T-helper 2 cell (primary cell): ENCODE measurements at regions not wholly inside any gene's neighbourhood (a gene's known extent, or its start where the extent isn't known, plus 50 kb on each side); places are given as distances from the start of the nearest gene placed in this dataset.
"Not testable (repeated sequence)": the region's sequence is repeated elsewhere in the genome, so short reads cannot be mapped to it uniquely, and the experiment has no call there.

Experiments used
- DNase-seq, 5 experiments: peaks; one replicate each; pipeline versions ENCODE4 v3.0.0 to v3.0.0-alpha.2; 2012 to 2022

DNA sequence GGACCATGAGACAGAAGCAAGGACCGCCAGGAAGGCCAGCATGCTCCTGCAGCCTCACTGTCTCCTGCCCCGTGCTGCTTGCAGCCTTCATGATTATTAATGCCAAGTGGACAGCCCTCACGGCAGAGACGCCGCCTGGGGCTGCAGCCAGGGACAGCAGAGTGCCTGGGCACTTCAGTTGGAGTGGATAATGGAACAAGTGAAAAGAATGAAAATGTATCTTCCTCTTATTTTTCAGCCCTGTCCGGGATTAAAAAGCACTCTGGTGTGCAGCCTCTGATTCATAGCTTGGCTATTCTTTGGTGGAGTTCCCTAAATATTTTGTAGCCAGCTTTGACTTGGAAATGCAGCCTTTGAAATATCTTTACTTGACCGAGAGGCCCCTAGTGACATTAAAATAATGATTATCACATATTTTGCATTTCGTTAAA, 1404.2 kb downstream of the BRD1 start:
- no peak for DNase-seq

DNA sequence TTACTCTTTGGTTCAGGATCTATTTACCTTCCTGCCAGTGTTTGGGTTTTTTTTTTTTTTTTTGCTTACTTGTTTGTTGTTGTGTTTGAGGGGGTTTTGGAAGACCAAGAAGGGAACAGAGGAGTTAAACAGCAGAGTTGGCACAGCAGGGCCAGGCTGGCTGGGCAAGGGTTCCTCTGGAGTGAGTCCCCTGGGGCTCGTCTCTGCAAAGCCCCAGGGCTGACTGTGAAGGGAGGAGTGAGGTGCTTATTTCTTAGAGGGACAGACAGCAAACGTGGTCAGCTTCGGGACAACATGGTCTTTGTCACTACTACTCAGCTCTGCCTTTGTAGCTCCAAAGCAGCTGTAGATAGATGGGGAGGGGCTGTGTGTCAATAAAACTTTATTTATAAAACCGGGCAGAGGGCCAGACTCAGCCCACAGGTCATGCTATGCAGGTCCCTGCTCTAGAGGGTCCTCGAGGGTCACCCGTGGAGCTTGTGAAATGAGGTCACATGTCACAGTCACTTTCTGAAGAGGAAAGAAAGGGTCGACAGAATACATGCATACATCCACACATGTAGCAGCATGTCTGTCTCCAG, 1404.7 kb downstream of the BRD1 start:
- no peak for DNase-seq

DNA sequence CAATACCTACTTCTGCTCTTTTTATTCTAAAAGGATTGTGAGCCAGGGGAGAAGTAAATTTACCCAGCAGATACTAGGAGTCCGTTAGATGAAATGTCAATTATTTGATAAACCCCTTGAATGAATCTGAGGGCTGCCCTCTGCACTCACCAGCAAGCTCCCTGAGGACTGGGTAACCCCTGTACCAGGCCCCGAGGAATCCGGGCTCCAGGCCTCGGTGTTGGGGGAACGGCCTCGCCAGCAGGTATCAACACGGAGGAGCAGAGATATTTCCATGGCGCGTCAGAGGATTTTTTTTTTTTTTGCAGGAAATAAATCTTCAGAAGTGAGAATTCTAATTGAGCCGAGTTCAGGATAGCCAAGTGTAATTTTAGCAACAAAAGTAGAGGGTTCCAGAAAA, 1408.8 kb downstream of the BRD1 start:
- DNase-seq: no peak

DNA sequence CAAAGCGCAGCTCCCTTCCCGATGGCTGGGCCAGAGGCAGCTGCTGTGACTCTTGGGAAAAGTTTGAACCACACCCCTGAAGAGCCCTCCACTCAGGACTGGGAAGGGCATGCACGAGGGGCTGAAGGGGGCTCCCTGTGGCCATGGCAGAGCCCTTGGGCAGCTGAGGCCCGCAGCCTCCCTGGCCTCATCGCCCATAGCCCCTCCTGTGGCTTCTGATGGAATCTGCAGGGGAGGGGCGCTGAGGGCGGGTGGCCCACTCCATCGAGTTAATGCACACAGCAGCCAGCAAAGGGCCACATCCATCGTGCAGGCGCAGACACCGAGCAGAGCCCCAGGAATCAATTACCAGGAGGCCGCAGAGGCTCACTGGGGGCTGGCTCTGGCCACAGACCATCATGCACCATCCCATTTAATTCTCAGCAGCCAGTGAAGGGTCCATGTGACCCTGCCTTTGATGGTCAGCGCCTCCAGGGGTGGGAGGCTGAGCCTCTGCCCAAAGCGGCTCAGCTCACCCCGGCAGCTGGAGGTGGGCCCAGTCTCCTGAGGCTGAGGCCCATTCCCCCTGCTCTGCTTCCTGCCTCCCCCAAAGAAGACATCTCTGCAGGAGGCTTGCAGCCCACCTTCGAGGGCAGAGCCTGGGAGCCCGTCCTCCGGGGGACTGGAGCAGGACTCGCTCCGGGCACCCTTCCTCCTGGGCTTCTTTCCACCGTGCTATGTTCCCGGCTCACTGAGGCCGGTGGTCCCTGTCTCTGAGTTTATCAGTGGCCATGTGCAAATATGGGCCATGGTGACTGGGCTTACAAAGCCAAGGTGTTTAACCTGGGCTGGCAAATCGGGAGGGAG, 1410.2 kb downstream of the BRD1 start:
- DNase-seq: no peak

DNA sequence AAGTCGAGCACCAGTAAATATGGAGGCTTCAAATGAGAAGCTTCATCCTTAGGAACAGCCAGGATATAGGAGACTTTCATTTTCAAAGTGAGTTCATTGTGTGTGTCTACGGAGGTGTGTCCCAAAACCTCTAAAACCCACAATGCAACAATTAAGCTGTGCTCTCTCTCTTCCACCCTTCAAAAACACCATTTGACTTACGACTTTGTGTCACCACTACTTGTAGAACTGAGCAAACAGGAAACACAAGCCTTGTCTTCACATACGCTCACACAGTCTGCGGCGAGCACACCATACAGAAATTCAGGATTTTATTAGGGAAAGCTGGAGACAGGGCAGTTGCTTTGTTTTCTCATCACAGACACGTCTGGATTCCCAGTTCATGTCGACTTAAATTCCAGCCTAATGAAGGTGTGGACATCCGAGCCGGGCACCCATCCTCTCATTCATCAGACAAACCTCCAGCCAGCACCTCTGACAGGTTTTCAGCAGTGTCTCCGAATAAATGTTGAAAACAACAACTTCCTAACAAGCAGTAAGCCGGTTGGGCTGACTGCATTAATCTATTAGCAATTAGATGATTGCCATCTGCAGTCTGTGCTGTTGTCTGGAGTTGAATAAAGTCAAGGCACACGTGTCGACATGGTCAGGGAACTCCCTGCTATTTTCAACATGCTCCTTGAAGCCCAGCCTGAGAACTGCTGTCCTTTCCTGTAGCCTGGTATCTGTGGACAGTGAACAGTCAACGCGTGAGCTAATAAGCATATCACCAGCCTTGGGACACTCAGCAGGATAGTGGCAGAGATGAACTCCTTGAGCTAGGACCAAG, 1411.1 kb downstream of the BRD1 start:
- DNase-seq: no peak

DNA sequence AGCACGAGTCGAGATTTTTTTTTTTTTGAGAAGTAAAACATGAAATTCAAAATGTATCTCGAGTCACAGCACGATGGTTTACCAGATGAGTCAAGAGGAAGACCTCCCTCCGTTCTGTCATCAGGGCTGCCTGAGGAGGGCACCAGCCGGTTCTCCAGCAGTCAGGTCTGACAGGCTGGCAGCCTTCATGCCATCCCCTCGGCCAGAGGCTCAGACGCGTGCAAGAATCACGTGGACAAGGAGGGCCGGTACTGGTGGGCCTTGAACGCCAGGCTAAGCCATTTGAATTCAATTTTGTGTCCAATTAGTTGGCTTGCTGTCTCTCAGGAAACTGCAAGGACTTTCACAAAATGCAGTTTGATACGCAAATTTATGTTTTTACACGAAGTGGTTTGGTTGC, 1412.2 kb downstream of the BRD1 start:
- DNase-seq: no peak

DNA sequence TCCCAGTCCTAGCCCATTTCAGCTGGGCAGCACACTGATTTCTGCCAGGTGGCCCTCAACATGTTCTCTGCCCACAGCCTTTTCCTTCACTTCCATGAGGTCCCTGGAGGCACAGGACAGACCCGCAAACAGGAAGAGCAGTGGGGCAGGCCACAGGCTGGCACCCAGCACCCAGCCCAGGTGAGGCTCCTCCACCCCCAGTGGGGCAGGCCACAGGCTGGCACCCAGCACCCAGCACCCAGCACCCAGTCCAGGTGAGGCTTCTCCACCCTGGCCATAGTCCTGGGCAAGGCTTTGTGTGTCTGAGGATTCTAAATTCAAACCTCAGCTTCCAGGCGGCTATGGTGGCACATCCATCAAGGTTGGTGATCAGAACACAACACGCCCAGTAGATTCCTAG, 1413.0 kb downstream of the BRD1 start:
- DNase-seq: no peak

DNA sequence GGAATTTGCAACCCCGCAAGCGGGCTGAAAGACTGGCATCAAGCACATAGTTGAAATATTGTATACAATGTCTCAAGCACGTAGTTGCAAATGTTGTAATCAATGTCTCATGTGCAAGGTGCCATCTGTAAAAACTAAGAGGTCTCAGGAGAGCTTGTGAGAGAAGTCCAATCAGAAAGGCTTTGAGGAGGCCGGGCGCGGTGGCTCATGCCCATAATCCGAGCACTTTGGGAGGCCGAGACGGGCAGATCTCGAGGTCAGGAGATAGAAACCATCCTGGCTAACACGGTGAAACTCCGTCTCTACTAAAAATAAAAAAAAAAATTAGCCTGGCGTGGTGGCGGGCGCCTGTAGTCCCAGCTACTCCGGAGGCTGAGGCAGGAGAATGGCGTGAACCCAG, 1414.7 kb downstream of the BRD1 start:
- not testable (repeated sequence) for DNase-seq

DNA sequence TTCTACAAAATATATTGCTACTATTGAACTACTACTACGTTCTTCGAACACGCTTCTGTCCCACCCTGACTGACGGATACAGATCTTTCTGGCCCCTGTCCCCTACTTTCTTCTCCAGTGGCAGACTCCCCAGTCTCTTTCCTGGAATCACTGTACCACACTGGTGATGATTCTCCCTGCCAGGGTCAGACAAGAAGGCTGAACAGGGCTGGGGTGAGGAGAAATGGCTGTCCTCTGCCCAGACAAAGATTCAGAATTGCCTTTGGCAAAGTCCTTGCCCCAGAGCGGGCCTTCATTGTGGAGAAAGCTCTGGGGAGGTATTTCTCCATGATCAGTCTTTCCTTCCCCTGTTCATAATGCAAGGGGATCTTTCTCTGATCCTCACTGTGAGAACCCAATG, 1417.1 kb downstream of the BRD1 start:
- no peak for DNase-seq

DNA sequence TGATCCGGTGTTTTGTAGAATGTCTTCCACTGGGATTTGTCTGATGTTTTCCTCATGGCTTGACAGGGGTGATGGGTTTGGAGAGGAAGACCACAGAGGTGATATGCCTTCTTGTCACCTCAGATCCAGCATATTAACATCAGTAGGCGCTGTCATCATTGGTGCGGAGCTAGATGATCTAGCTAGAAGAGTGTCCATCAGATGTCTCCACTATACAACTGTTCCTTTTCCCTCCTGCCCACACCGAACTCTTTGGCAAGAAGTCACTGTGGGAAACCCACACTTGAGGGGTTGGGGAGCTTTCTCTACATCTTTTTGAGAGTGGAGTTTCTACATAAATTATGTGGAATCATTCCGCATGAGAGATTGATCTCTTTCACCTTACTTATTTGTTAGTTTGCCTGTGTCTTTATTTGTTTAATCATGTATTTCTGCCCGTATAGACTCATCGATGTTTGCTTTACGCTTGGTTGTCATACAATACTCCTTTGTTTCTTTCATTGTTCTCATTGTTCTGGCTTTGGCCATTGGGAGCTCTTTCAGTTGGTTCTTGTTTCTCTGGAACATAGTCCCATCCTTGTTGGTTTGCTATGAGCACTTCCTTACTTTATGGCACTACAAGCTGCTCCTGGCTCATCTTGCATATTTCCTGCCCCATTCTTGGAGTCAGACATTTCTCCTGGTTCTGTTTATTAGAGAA, 1420.3 kb downstream of the BRD1 start:
- no peak for DNase-seq

DNA sequence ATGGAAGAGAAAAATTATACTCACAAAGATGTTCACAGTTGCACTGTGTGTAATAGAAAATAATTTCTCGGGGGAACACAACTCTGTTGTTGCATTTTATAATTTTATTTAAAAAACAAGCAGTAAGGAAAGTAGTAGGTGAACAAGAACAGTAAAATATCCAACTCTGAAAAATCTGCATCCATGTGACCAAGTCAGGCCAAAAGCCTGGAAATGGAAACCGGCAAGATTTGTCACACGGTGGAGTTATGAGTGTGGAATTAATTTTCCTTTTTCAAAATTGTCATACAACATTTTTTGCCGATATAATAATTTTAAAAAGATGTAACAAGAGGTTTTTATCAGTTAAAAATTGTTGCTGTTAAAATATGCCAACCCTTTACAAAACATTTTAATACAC, 1421.5 kb downstream of the BRD1 start:
- no peak for DNase-seq

DNA sequence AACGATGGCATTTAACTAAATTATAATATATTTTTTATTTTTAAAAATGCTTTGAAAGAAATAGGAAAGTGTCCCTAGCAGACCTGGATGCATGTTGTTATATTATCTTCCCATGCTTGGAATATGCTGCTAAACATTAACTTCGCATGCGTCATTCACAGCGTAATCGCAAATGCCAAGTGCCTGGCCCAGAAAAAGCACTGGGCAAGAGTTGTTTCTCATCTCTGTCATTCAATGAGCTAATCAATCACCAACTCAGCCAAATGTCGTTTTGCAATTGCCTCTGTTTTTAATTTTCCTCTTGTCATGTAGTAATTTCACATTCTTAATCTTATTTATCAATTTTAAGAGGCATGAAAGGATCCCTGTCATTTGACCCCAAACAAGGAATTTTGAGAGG, 1421.9 kb downstream of the BRD1 start:
- no peak for DNase-seq

DNA sequence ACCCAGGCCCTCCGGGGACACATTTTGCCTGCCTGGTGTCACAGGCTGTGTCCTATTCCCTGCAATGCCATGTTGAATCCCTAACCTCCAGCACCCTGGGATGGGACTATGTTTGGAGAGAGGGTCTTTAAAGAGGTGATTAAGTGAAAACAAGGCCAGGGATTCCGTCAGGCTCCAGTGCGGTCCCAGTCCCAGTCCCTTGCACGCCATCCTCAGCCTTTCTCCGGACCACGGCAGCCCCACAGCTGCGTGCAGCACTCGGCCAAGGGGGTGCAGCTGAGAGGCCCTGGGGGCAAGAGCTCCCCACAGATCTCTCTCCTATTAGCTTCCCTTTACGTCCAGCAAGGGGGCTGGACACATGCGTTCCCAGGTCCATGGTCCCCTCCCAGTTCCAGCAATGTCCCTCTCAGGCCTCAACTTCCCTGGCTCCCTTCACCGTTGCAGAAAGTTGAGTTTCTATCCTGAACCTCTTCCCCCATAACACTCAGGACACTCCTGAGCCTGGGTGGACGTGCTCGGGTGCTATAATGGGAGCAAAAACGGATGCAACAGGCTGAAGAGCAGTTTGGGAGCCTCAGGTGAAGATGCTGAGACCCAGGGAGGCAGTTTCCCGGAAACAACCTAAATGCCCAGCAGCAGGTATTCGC, 1422.7 kb downstream of the BRD1 start:
- DNase-seq: no peak

DNA sequence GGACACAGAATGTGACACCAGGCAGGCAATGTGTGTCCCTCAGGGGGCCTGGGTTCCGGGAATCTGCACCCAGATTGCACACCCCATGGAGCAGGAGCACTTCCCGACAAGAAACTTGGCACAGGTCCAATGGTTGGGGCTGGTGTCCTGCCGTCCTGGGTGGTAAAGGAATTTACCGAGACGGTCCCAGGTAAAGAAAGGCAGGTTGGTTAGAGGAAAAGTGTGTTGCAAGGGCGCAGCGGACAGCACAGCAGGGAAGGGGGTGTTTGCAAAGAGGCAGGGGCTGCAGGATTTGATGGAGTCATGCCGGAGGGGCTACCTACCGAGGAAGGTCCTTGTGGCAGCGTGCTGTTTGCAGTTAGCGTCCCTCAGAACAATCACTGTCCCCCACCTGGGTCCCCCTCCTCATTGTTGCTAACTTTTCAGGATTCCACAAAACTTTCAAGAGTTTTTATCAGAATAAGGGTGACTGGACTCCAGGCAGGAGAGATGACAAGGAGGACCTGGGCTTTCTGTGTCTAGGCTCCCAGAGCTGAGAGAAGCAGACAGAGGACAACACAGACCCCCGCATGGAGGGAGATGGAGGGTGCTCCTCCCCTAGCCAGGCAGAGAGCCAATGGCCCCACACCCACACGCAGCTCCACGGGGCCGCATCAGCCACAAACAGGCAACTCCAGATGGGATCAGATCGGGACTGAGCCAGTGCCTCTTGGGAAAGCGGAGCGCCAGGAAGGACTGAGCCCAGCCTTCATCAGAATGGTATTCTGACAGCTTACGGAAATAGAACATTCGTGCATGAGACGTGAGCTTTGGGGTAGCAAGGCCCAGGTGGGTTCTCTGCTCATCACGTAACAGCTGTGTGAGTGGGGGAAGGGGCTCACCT, 1423.9 kb downstream of the BRD1 start:
- DNase-seq: no peak

DNA sequence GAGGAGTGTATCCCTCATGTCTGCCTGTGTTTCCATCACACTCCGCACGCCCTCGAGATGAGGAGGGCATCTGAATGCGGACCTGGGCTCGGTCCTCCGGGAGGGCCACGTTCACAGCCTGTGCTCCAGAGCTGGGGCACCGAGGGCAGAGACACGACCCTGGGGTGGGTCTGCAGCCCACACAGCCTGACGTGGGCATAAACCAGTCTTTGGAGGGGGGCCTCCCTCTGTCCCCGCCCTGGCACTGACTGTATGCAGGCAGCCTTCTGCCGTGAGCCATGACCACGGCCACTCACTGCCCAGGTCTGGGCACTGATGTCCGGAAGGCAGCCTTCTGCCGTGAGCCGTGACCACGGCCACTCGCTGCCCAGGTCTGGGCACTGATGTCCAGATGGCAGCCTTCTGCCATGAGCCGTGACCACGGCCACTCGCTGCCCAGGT, 1425.1 kb downstream of the BRD1 start:
- DNase-seq: no peak

DNA sequence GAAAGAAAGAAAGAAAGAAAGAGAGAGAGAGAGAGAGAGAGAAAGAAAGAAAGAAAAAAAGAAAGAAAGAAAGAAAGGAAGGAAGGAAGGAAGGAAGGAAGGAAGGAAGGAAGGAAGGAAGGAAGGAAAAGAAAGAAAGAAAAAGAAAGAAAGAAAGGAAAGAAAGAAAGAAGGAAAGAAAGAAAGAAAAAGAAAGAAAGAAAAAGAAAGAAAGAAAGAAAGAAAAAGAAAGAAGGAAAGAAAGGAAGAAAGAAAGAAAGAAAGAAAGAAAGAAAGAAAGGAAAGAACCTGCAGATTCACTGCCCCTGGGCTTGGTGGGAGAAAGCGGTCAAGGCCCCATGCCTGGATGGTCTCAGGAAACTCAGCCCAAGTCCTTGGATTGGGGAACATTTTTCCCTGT, 1426.2 kb downstream of the BRD1 start:
- not testable (repeated sequence) for DNase-seq

DNA sequence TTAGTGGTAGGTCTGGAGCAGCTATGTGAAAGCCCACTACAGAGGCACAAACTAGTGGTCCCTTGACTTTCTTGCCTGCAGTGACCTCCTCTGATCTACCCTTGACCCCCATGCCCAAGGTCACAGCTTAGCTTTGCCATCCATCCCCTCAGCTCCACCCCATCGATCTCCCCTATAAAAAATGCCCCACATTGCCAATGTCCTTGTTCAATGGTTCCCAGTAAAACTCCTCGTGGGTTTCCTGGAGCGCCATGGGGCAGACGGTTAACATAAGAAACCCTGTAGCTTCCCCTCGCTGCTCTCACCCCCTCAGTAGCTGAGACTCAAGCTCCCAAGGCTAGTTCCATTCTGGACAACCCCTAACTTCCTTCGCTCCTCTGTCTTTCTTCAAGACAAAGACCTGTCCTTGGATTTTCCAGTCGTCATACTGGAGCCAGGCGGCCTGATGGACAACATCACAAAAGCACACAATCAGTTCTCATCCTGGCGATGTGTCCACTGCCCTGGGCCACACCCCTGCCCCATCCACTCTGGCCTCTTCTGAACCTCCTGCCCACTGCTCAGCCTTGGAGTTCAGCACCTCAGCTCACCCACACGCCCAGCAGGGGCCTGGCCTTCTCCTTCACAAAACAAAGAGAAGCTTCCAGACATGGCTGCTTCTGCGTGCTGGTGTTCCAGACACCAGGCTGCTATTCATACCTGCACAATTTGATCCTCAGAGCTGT, 1429.3 kb downstream of the BRD1 start:
- no peak for DNase-seq

DNA sequence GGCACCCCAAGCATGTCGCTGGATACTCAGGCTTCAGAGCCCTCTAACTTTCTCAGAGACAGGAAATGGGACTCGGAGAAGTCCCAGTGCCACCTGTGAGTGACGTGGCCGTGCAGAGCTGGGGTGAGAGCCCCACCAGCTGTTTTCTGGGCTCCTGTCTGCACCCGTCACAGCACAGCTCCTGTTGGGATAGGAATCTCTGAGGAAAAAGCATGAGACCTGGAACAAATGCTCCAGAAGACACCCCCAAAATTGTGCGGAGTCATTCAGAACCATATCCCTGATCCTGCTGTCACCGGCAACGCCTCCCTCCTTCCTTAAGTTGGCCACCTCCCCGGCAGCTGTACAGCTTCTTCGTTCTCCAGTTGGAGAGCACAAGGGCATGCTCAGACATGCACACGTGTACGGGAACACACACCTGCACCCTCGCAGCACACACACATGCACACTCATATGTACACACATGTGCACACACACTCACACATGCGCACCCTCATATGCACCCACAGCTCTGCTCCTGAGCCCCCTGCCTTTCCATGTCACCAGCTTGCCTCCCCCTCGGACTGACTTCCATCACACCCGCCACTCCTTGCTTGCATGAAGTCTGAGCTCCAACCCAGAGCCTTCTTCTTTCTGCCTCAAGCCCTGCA, 1430.0 kb downstream of the BRD1 start:
- DNase-seq: no peak

DNA sequence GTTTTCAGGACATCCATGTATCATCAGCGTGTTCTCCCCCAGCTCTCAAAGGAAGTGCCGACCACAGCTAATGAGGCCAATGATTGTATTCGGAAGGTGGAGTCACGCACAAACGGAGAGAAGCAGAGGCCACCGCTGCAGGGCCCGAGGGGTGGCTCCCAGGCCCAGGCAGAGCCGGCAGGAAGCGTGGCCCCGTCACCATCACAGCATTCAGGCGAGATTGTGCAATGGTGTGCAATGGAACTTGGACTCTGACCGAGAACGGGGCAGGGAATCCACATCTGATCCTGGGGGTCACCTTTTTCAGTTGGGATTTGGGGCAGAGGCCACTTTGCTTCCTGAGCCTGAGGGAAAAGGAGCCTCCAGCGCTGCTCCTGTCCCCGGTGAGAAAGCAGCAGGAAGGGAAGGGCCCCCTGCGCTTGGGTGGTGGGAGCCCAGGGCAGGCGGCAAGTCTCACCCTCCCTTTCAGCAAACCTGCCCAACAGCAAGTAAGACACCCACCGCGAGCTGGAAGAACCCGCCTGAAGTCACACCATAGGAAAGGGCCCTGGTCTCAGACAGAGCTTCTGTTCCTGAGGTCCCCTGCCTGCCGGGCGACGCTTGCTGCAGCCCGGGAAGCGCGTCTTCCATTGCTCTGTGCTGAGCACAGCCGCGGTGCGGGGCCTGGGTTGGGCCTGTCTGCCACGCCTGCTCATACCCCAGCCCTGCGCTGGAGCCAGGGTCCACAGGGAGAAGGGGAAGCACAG, 1430.7 kb downstream of the BRD1 start:
- DNase-seq: no peak
